H1 (cell line): ENCODE measurements at regions not wholly inside any gene's neighbourhood (a gene's known extent, or its start where the extent isn't known, plus 50 kb on each side); places are given as distances from the start of the nearest gene placed in this dataset.

Experiments
- CTCF ChIA-PET: fragments of 300-600 bp; sonication (Branson Sonifier 250); formaldehyde crosslinking; loops from one replicate; lab custom pipeline; 2021; ENCODE audit not compliant: partially characterized antibody; lab: Charles Lee
- POLR2A ChIA-PET: fragments of 300-600 bp; sonication (Branson Sonifier 250); formaldehyde crosslinking; loops from one replicate; lab custom pipeline; 2021; ENCODE audit warnings: inconsistent platforms; ENCODE audit not compliant: partially characterized antibody; lab: Charles Lee
- DNase-seq, 2 experiments: peaks; one replicate each; pipeline versions ENCODE4 v3.0.0 to v3.0.0-alpha.2; 2010 to 2022; ENCODE audit warnings: low spot score in 2 of 2, low read depth in 1 of 2, mixed read lengths in 1 of 2
- FAIRE-seq: peaks from 2 replicates; lab custom pipeline; 2011; peaks lifted over from hg19 to GRCh38; lab: Jason Lieb, UNC
- H2AFZ ChIP-seq: 2 replicates; pipeline ENCODE4 v1.8.1; 2012; ENCODE audit warnings: low read length, inconsistent platforms
- H2AK5ac ChIP-seq: 2 replicates; pipeline ENCODE4 v1.6.1; 2013; ENCODE audit warnings: low read depth, low read length
- H2BK120ac ChIP-seq: replicated peaks from 2 replicates; pipeline ENCODE3; 2013; ENCODE audit warnings: low read depth, low read length, inconsistent platforms
- H2BK12ac ChIP-seq: 2 replicates; pipeline ENCODE4 v1.6.1; 2013; ENCODE audit warnings: low read depth, low read length
- H2BK15ac ChIP-seq: 2 replicates; pipeline ENCODE4 v1.6.1; 2013; ENCODE audit warnings: low read length
- H2BK20ac ChIP-seq: 2 replicates; pipeline ENCODE4 v1.6.1; 2013; ENCODE audit warnings: low read length
- H2BK5ac ChIP-seq: 2 replicates; pipeline ENCODE4 v1.6.1; 2013; ENCODE audit warnings: low read depth, low read length
- H3K14ac ChIP-seq: 2 replicates; pipeline ENCODE4 v1.6.1; 2013; ENCODE audit warnings: inconsistent platforms; ENCODE audit not compliant: insufficient read length
- H3K18ac ChIP-seq: 2 replicates; pipeline ENCODE4 v1.6.1; 2013; ENCODE audit warnings: low read length; ENCODE audit errors: extremely low read depth
- H3K23ac ChIP-seq: 2 replicates; pipeline ENCODE4 v1.6.1; 2013; ENCODE audit warnings: inconsistent platforms; ENCODE audit not compliant: insufficient read length
- H3K23me2 ChIP-seq: 2 replicates; pipeline ENCODE4 v1.6.1; 2013; ENCODE audit warnings: low read depth, low read length
- H3K27ac ChIP-seq: 2 replicates; pipeline ENCODE4 v1.6.1; 2011; ENCODE audit warnings: low read depth, low read length, inconsistent platforms
- H3K27me3 ChIP-seq, 4 experiments: replicated peaks in 1 of 4; 1 replicate in 1 of 4; 2 replicates in 3 of 4; pipeline versions ENCODE4 v1.6.1 to v1.8.1; 2011 to 2013; ENCODE audit warnings: low read length in 3 of 4, mild to moderate bottlenecking in 3 of 4, inconsistent platforms in 2 of 4, mixed read lengths in 2 of 4, moderate library complexity in 1 of 4; ENCODE audit not compliant: control insufficient read depth in 3 of 4, insufficient read depth in 3 of 4; ENCODE audit errors: extremely low read depth in 1 of 4
- H3K36me3 ChIP-seq, 4 experiments: 2 replicates each; pipeline versions ENCODE4 v1.6.1 to v1.8.1; 2011 to 2013; ENCODE audit warnings: mild to moderate bottlenecking in 4 of 4, low read length in 3 of 4, moderate library complexity in 2 of 4, control low read depth in 1 of 4, inconsistent platforms in 1 of 4; ENCODE audit not compliant: insufficient read depth in 4 of 4, control insufficient read depth in 2 of 4
- H3K4ac ChIP-seq: replicated peaks from 2 replicates; pipeline ENCODE3; 2013; ENCODE audit warnings: low read length, low read depth, mixed read lengths, inconsistent platforms; ENCODE audit not compliant: insufficient read length
- H3K4me1 ChIP-seq, 4 experiments: replicated peaks in 1 of 4; 1 replicate in 1 of 4; 2 replicates in 3 of 4; pipeline versions ENCODE4 v1.6.1 to v1.8.1; 2011 to 2013; ENCODE audit warnings: low read length in 3 of 4, inconsistent platforms in 2 of 4, mixed read lengths in 1 of 4; ENCODE audit not compliant: insufficient read depth in 4 of 4, control insufficient read depth in 3 of 4
- H3K4me2 ChIP-seq, 2 experiments: 2 replicates each; pipeline versions ENCODE4 v1.6.1 to v1.8.1; 2011 to 2013; ENCODE audit warnings: low read depth in 2 of 2, low read length in 2 of 2, control low read depth in 1 of 2, inconsistent platforms in 1 of 2, mild to moderate bottlenecking in 1 of 2; ENCODE audit not compliant: insufficient read depth in 1 of 2
- H3K4me3 ChIP-seq, 4 experiments: fragments of 200-600, 300-600 bp in 1 of 4; sonication (generic), shearing (Covaris generic), sonication (Bioruptor Twin) in 1 of 4; 2 replicates each; pipeline versions ENCODE4 v1.5.1 to v1.8.1; 2011 to 2016; ENCODE audit warnings: low read length in 4 of 4, low read depth in 3 of 4, control low read depth in 2 of 4, inconsistent platforms in 2 of 4, mild to moderate bottlenecking in 2 of 4, mixed read lengths in 1 of 4, moderate library complexity in 1 of 4; ENCODE audit not compliant: insufficient read depth in 2 of 4; ENCODE audit errors: extremely low read depth in 1 of 4
- H3K56ac ChIP-seq: replicated peaks from 2 replicates; pipeline ENCODE3; 2013; ENCODE audit warnings: low read depth, mild to moderate bottlenecking, mixed read lengths, low read length, inconsistent platforms; ENCODE audit not compliant: insufficient read length
- H3K79me1 ChIP-seq: 2 replicates; pipeline ENCODE4 v1.6.1; 2013; ENCODE audit warnings: low read depth, low read length, control low read depth
- H3K79me2 ChIP-seq, 2 experiments: 2 replicates each; pipeline versions ENCODE4 v1.6.1 to v1.8.1; 2012 to 2013; ENCODE audit warnings: low read length in 2 of 2, mild to moderate bottlenecking in 2 of 2, inconsistent platforms in 1 of 2; ENCODE audit not compliant: insufficient read depth in 2 of 2, control insufficient read depth in 1 of 2
- H3K9ac ChIP-seq, 4 experiments: replicated peaks in 1 of 4; 1 replicate in 1 of 4; 2 replicates in 3 of 4; pipeline versions ENCODE4 v1.6.1 to v1.8.1; 2011 to 2013; ENCODE audit warnings: low read depth in 3 of 4, low read length in 3 of 4, control low read depth in 2 of 4, mild to moderate bottlenecking in 2 of 4, moderate library complexity in 2 of 4, inconsistent platforms in 1 of 4; ENCODE audit errors: extremely low read depth in 1 of 4
- H3K9me3 ChIP-seq, 2 experiments: 2 replicates each; pipeline versions ENCODE4 v1.6.1 to v1.8.1; 2012 to 2013; ENCODE audit warnings: mild to moderate bottlenecking in 2 of 2, moderate library complexity in 2 of 2, control low read depth in 1 of 2, inconsistent platforms in 1 of 2, low read depth in 1 of 2, low read length in 1 of 2, mixed read lengths in 1 of 2; ENCODE audit not compliant: insufficient read depth in 2 of 2
- H4K20me1 ChIP-seq, 2 experiments: replicated peaks in 1 of 2; 2 replicates each; pipeline versions ENCODE3 to v1.8.1; 2011 to 2013; ENCODE audit warnings: inconsistent platforms in 2 of 2, low read length in 2 of 2, mild to moderate bottlenecking in 1 of 2; ENCODE audit not compliant: insufficient read depth in 2 of 2, control insufficient read depth in 1 of 2
- H4K5ac ChIP-seq: 2 replicates; pipeline ENCODE4 v1.6.1; 2013; ENCODE audit warnings: low read length, low read depth, mixed read lengths, inconsistent platforms; ENCODE audit not compliant: insufficient read length
- H4K8ac ChIP-seq: 2 replicates; pipeline ENCODE4 v1.8.0; 2013; ENCODE audit warnings: mild to moderate bottlenecking, moderate library complexity, low read length, inconsistent platforms; ENCODE audit not compliant: insufficient read depth; ENCODE audit errors: extremely low read depth
- H4K91ac ChIP-seq: replicated peaks from 2 replicates; pipeline ENCODE3; 2013; ENCODE audit warnings: low read length, mixed read lengths, inconsistent platforms; ENCODE audit not compliant: insufficient read length
- CHD1 ChIP-seq: IDR thresholded peaks from 2 replicates; pipeline ENCODE4 v1.6.1; 2012; ENCODE audit warnings: low read depth, low read length, improper control_type of control experiment
- CHD2 ChIP-seq: IDR thresholded peaks from 2 replicates; pipeline ENCODE4 v1.6.1; 2012; ENCODE audit warnings: low read length, improper control_type of control experiment
- CTCF ChIP-seq, 3 experiments: IDR thresholded peaks; 1 replicate in 2 of 3; 2 replicates in 1 of 3; pipeline versions ENCODE4 v1.5.1 to v1.6.1; 2011; ENCODE audit warnings: low read length in 3 of 3, mild to moderate bottlenecking in 3 of 3, inconsistent platforms in 2 of 3, low read depth in 1 of 3, moderate library complexity in 1 of 3; ENCODE audit not compliant: insufficient read depth in 1 of 3; ENCODE audit errors: control extremely low read depth in 1 of 3
- NRF1 ChIP-seq: IDR thresholded peaks from 2 replicates; pipeline ENCODE4 v1.6.1; 2011; ENCODE audit warnings: mild to moderate bottlenecking, low read depth, low read length, improper control_type of control experiment
- RFX5 ChIP-seq: IDR thresholded peaks from 2 replicates; pipeline ENCODE4 v1.6.1; 2011; ENCODE audit warnings: low read depth, low read length, improper control_type of control experiment, borderline replicate concordance
- SAP30 ChIP-seq: fragments of 300-600 bp; sonication (generic); IDR thresholded peaks from 2 replicates; pipeline ENCODE4 v1.7.1; 2012; ENCODE audit warnings: low read length, moderate library complexity, mild to moderate bottlenecking, inconsistent platforms; ENCODE audit not compliant: insufficient read depth, insufficient replicate concordance
- SIX5 ChIP-seq: IDR thresholded peaks from 2 replicates; pipeline ENCODE4 v1.6.1; 2011; ENCODE audit warnings: mild to moderate bottlenecking, low read depth, low read length
- TCF12 ChIP-seq: IDR thresholded peaks from 2 replicates; pipeline ENCODE4 v1.6.1; 2011; ENCODE audit warnings: low read depth, mild to moderate bottlenecking, low read length
- YY1 ChIP-seq: IDR thresholded peaks from 2 replicates; pipeline ENCODE4 v1.6.1; 2011; ENCODE audit warnings: low read depth, mild to moderate bottlenecking, low read length
- ZNF274 ChIP-seq: IDR thresholded peaks from 2 replicates; pipeline ENCODE4 v1.7.0; 2012; ENCODE audit warnings: low read length, borderline replicate concordance; ENCODE audit errors: extremely low read depth
- TF ChIP-seq, protein P1 (sequence below): IDR thresholded peaks from 2 replicates; pipeline ENCODE4 v1.6.1; 2011; ENCODE audit warnings: low read depth, mild to moderate bottlenecking, low read length; ENCODE audit not compliant: insufficient read depth

GRCh38 chr4:19987746-19988145, 264.0 kb upstream of the SLIT2 start:
- Histone ChIP-seq H4K20me1 (no peaks in the 10 kb centered on the region), H2BK15ac (no peak overlapping the region), H3K23ac (no peak overlapping the region), H3K27ac (no peak overlapping the region), H3K9me3 (no peaks in the 10 kb centered on the region), H3K36me3 (no peaks in the 10 kb centered on the region), H4K5ac (no peak overlapping the region), H2AK5ac (no peak overlapping the region), H3K18ac (no peak overlapping the region), H4K91ac (no peak overlapping the region), H2BK12ac (no peak overlapping the region), H3K4ac (no peak overlapping the region), H3K79me1 (no peaks in the 10 kb centered on the region), H3K9ac (no peak overlapping the region), H2BK120ac (no peak overlapping the region), H3K79me2 (no peaks in the 10 kb centered on the region), H3K23me2 (no peaks in the 10 kb centered on the region), H3K27me3 (no peaks in the 10 kb centered on the region), H3K14ac (no peak overlapping the region), H3K4me3 (no peak overlapping the region), H3K4me1 (no peaks in the 10 kb centered on the region), H4K8ac (no peak overlapping the region), H3K4me2 (no peak overlapping the region), H2AFZ (no peak overlapping the region), H2BK5ac (no peak overlapping the region), H3K56ac (no peak overlapping the region), H2BK20ac (no peak overlapping the region)
- ChIA-PET CTCF (no interaction called here), POLR2A (no interaction called here)
- FAIRE-seq: no peak
- DNase-seq: no peak
- TF ChIP-seq CTCF (IDR thresholded peaks at IDR 0.05; ENCODE audit: control extremely low read depth in 1 of 3, insufficient read depth in 1 of 3, low read depth in 1 of 3, low read length in 3 of 3): no peak
- TF ChIP-seq CHD1: no peak
- TF ChIP-seq SIX5: no peak
- no peak for TF ChIP-seq RFX5
- no peak for TF ChIP-seq YY1
- no peak for TF ChIP-seq CHD2
- TF ChIP-seq NRF1: no peak
- TF ChIP-seq, protein P1, sequence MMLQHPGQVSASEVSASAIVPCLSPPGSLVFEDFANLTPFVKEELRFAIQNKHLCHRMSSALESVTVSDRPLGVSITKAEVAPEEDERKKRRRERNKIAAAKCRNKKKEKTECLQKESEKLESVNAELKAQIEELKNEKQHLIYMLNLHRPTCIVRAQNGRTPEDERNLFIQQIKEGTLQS: no peak
- TF ChIP-seq TCF12: no peak
- no peak for TF ChIP-seq SAP30
- no peak for TF ChIP-seq ZNF274
